ENCODE measurements at regions not wholly inside any gene's neighbourhood (a gene's known extent, or its start where the extent isn't known, plus 50 kb on each side); places are given as distances from the start of the nearest gene placed in this dataset.
"Not testable (repeated sequence)": the region's sequence is repeated elsewhere in the genome, so short reads cannot be mapped to it uniquely, and the experiment has no call there.

DNA sequence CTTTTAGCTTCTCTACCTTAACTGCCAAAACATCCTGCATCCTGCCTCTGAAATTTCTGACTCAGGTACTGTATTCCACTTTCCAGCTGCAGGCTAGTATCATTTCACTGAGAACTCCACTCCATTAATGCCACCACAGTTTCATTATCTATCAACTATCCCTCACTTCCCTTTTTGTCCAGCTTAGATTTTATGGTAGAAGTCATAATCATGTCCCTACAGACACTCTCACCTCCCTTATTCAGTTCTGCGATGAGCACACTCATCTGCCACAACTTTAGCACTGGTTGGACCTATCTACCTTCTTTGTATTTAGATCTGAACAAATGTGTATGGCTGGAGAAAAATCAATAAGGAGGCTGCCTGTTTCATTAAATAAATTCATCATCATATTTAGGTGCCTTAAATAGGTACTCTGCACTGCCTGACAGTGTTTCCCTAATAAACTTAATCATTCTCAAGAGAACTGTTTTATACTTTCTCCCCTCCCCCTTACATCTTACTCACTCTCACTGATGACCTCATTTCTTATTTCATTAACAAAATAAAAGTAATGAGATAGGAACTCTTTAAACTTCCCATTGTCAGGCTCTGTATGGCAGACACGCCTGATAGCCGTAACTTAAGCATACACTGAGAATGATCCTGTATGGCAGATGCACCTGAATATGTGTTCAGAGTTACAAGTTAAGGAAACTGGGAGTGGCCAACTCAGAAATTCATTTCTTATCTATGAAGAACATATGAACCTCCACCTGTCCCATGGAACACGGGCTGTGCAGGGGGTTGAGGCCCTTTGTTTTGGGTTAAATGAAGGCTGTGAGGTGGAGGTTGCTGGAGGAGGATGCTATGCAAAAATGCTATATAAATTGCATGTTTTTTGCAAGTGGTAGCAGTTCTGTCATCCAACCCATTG, 95.3 kb upstream of the MAN1A1 start:
- DNase-seq (ENCODE audit: low read depth), result no peak

DNA sequence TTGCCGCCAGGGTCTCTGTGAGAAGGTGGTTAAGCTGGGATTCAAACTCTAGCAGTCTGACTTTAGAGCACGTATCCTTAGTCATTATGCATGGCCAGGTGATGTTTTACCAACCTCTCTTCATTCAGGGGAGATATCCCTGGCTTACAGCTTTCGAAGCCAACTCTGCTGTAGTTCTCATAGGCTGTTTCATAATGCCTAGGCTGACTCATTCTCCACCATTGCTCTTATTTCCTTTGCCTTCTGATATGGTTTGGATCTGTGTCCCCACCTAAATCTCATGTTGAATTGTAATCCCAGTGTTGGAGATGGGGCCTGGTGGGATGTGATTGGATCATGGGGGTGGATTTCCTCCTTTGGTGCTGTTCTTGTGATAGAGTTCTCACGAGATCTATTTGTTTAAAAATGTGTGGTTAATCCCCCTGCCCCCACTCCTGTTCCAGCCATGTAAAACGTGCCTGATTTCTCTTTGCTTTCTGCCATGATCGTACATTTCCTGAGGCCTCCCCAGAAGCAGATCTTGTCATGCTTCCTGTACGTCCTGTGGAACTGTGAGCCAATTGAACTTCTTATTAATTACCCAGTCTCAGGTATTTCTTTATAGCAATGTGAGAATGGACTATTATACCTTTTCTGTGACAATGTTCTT, 94.6 kb upstream of the MAN1A1 start:
- DNase-seq (ENCODE audit: low read depth), result no peak

DNA sequence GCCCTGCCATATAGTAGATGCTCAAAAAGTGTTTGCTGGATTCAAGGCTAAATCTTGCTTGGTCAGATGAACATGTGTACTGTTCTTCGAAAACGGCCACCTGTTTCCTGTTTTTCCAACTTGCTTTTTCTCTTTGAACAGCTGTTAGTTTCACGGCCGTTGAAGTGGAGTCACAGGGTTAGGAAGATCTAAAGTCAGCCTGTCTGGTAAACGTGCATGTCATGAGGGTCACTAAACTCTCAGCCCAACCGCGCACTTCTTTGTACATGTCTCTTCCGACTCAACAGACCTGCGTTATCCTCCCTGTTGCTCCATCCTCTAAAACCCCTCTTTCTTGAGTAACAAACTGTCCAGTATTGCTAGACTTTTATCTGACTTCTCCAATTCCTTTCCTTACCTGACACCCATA, 93.2 kb upstream of the MAN1A1 start:
- no peak for DNase-seq (ENCODE audit: low read depth)

DNA sequence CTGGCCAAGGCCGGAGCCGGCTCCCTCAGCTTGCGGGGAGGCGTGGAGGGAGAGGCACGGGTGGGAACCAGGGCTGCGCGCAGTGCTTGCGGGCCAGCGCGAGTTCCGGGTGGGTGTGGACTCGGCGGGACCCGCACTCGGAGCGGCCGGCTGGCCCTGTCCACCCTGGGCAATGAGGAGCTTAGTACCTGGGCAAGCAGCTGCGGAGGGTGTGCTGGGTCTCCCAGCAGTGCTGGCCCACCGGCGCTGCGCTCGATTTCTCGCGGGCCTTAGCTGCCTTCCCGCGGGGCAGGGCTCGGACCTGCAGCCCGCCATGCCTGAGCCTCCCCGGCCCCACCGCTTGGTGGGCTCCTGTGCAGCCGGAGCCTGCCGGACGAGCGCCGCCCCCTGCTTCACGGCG, 91.4 kb upstream of the MAN1A1 start:
- DNase-seq (ENCODE audit: low read depth), result no peak

DNA sequence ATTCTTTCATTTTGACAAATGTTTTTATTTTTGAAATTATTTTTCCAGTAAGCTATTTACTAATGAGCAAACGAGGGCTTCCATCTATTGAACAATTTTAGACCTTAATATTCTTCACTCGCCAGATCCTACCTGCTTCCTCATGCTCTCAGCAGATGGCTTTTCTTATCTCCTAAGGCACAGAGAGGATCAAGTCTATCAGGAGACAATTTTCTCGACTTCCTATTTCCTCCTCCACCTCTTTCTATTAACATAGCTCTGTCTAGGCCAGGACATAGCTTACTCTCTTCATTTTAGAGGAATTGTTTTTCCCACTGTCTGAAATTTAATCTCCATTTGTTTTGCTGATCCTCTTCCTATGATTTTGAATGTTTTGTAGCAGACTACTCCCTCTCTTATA, 87.0 kb upstream of the MAN1A1 start:
- no peak for DNase-seq (ENCODE audit: low read depth)

DNA sequence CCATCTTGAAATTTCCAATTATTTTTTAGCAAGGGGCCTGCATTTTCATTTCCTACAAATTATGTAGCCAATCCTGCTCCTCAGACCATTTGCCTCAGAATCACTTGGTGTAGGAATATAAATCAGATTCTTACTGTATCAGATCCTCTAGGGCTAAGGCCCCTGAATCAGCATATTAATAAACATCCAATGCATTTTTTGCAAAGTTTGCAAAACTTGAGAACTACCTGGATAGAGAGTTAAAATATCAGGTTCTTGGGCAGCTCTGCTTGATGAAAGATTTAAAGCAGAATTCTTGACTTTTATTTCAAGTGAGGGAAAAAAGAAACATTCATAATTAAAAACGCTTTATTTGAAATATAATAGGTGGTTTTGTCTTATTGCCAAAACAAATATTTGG, 82.2 kb upstream of the MAN1A1 start:
- DNase-seq (ENCODE audit: low read depth), result no peak

DNA sequence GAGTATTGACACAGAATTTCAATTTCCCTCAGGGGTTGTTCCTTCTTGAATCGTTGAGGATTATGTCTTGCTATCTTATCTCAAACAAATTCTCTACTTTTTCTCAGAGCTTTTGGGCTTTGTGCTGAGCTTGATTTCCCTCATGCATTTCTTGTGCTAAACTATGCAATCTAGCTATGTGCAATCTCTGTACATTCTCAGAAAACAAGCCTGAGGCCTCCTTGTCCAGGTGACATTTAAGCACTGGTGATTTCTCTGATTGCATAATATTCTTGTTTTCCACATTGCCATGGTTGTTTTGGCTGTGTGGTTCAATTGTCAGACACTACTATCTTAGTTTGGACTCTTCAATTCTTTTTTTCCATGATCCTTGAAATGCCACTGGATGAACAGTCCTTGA, 81.2 kb upstream of the MAN1A1 start:
- no peak for DNase-seq (ENCODE audit: low read depth)

DNA sequence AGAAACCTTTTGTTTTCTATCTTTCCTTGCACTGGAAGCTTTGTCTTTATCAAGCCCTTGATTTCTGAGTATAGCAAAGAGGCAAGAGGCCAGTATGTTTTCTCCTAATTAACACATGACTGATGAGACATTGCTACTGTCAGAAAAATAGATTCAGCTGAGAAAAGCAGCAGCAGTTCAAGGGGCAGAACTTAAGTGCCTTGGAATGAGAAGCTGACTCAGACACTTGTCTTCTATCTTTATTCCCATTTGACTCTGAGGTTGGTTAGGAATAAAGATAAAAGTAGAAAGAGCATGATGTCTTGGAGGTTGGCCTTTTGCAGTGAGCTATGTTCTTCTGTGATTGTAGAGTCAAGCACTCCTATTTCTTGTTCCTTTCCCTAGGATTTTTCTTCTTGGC, 79.1 kb upstream of the MAN1A1 start:
- DNase-seq (ENCODE audit: low read depth), result no peak

DNA sequence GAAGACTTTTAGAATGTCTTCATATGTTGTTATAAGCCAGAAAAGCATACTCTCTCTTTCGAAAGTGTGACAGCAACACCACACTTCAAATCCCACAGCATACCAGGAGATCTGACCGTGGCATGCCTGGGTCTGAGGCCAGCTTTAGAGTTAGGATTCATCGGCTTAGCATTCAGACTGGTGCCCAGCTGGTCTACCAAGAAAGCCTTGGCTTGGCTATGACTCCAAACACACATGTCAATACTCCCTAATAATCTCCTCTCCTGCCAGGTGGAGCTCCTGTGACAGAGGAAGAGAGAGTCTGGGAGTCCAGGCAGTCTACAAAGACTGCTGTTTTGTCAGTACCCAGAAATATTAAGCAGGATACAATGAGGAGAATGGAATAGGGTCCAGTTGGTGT, 77.1 kb upstream of the MAN1A1 start:
- DNase-seq (ENCODE audit: low read depth), result no peak

DNA sequence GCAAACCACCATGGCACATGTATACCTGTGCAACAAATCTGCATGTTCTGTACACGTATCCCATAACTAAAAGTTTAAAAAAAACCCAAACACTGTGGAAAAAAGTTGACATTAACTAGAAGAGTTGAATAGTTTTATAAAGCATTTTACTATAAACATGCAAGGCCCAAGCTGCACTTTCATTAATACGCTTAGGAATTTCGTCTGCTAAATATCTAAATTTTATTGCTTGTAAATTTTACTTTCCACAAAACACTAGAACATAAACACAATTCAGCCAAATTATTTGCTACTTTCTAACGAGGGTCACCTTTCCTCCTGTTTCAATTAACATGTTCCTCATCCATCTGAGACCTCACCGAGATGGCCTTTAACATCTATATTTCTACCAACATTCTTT, 74.4 kb upstream of the MAN1A1 start:
- no peak for DNase-seq (ENCODE audit: low read depth)

DNA sequence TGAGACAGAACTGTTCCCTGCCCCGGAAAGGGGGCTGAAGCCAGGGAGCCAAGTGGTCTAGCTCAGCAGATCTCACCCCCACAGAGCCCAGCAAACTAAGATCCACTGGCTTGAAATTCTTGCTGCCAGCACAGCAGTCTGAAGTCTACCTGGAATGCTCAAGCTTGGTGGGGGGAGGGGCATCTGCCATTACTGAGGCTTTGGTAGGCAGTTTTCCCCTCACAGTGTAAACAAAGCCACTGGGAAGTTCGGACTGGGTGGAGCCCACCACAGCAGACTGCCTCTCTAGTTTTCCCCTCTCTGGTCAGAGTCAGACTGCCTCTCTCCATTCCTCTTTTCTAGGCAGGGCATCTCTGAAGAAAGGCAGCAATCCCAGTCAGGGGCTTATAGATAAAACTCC, 68.5 kb upstream of the MAN1A1 start:
- not testable (repeated sequence) for DNase-seq (ENCODE audit: low read depth)

DNA sequence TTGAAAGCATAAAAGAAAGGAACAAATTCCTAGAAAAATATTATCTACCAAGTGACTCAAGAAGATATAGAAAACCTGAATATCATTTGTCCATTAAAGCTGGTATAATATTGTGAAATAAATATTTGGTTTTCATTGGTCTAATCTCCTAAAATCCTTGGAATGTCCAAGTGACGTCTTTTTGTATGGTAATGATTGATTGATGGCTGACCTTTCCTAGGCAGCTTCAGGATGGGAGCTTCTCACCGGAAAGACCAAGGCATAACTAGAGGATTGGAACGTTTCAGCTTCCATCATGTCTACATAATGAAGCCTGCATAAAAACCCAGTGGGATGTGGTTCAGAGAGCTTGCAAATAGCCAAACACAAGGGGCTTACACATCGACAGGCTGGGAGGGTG, 57.6 kb upstream of the MAN1A1 start:
- DNase-seq (ENCODE audit: low read depth), result no peak

DNA sequence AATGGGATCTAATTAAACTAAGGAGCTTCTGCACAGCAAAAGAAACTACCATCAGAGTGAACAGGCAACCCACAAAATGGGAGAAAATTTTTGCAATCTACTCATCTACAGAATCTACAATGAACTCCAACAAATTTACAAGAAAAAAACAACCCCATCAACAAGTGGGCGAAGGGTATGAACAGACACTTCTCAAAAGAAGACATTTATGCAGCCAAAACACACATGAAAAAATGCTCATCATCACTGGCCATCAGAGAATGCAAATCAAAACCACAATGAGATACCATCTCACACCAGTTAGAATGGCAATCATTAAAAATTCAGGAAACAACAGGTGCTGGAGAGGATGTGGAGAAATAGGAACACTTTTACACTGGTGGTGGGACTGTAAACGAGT, 55.6 kb upstream of the MAN1A1 start:
- DNase-seq (ENCODE audit: low read depth), result not testable (repeated sequence)

All from activated gamma-delta T cell treated with anti-CD3 and anti-CD28 coated beads, Interleukin-2, amount 50 U/mL, for 16 hours (primary cell).